ENCODE measurements at regions not wholly inside any gene's neighbourhood (a gene's known extent, or its start where the extent isn't known, plus 50 kb on each side); places are given as distances from the start of the nearest gene placed in this dataset.
A peak's percentile ranks its signal among the peaks of the same experiment; 100 is the strongest.

GRCh38 chr16:65489531-65490023, 367.7 kb upstream of the CDH11 start:
- DNase-seq, result no peak

- DNase-seq, result no peak
Observed at GRCh38 chr16:65487231-65487630, 365.4 kb upstream of the CDH11 start.

GRCh38 chr16:65481956-65482355, 360.1 kb upstream of the CDH11 start:
- DNase-seq, result no peak

GRCh38 chr16:65480281-65481091, 358.6 kb upstream of the CDH11 start:
- DNase-seq, result no peak

- no peak for DNase-seq
Observed at GRCh38 chr16:65476448-65476955, 354.6 kb upstream of the CDH11 start.

GRCh38 chr16:65473699-65474098, 351.8 kb upstream of the CDH11 start:
- no peak for DNase-seq

GRCh38 chr16:65469116-65469515, 347.3 kb upstream of the CDH11 start:
- no peak for DNase-seq

- no peak for DNase-seq
Observed at GRCh38 chr16:65468133-65468532, 346.3 kb upstream of the CDH11 start.

- no peak for DNase-seq
Observed at GRCh38 chr16:65463652-65464260, 341.9 kb upstream of the CDH11 start.

- DNase-seq, result no peak
Observed at GRCh38 chr16:65457084-65457483, 335.2 kb upstream of the CDH11 start.

- DNase-seq, result peak in 1 of 14 donors; percentile 1
Observed at GRCh38 chr16:65455761-65456160, 333.9 kb upstream of the CDH11 start.

- DNase-seq, result no peak
Observed at GRCh38 chr16:65453646-65454045, 331.8 kb upstream of the CDH11 start.

GRCh38 chr16:65449526-65449925, 327.7 kb upstream of the CDH11 start:
- DNase-seq, result no peak

GRCh38 chr16:65446427-65446826, 324.6 kb upstream of the CDH11 start:
- no peak for DNase-seq

- DNase-seq, result no peak
Observed at GRCh38 chr16:65445313-65446260, 323.7 kb upstream of the CDH11 start.

- no peak for DNase-seq
Observed at GRCh38 chr16:65441501-65441900, 319.6 kb upstream of the CDH11 start.

GRCh38 chr16:65429504-65430181, 307.8 kb upstream of the CDH11 start:
- DNase-seq, result no peak

- DNase-seq, result no peak
Observed at GRCh38 chr16:65426484-65426883, 304.6 kb upstream of the CDH11 start.

GRCh38 chr16:65422934-65423333, 301.1 kb upstream of the CDH11 start:
- DNase-seq, result no peak

GRCh38 chr16:65421596-65421995, 299.7 kb upstream of the CDH11 start:
- no peak for DNase-seq

- no peak for DNase-seq
Observed at GRCh38 chr16:65418435-65418834, 296.6 kb upstream of the CDH11 start.

GRCh38 chr16:65415460-65415859, 293.6 kb upstream of the CDH11 start:
- DNase-seq, result no peak

Measured in C1 segment of cervical spinal cord (tissue), 14 donors.